ENCODE measurements at regions not wholly inside any gene's neighbourhood (a gene's known extent, or its start where the extent isn't known, plus 50 kb on each side); places are given as distances from the start of the nearest gene placed in this dataset.

DNA sequence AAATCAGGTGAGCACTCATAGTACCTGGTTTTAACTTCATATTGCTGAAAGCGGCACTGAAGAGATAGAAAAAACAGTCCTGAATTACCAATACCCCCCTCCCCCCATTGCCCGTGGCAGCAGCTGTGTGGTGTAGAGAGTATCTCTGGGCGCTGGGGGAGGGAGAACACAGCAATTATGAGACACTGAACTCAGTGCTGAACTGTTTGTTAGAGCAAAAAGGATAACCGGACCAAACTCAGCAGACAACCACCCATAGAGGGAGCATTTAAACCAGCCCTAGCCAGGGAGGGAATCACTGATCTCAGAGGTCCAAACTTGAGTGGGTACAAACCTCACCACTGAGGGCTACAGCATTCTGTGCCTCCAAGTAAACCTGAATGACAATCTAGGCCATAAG lies 457.4 kb upstream of the TEX13C start:
- no peak for DNase-seq

DNA sequence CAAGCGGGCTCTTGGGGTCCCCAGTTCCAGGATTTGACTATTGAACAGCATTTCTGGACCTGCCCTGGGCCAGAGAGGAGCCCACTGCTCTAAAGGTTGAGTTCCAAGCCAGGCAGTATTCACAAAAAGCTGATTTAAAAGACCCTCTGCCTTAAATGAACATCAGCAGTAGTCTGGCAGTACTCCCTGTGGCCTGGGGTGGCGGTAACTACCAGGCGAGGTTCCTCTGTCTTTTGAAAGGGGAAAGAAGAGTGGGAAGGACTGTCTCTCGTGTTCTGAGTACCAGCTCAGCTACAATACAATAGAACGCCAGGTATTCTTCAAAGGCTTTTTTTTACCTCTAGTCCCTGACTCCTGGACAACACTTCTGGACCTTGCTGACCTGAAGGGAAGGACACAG lies 456.4 kb upstream of the TEX13C start:
- no peak for DNase-seq

DNA sequence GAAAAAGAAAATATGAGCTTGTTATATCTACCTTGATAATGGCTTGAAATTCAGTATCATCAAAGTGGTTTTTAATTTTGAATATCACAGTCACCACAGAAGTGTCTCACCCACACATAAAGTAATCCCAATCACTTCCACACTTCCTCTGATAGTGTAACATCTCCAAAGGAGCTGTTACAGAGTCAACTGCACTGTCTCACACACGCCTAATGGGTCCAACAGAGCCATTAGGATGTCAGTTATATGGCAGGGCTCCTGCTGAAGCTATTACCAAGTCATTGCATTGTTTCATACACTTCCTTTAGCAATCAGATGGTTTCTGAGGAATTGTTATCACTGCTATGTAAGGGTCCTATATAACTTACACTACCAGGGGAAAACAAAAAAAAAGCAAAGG lies 432.1 kb upstream of the TEX13C start:
- DNase-seq, result no peak

DNA sequence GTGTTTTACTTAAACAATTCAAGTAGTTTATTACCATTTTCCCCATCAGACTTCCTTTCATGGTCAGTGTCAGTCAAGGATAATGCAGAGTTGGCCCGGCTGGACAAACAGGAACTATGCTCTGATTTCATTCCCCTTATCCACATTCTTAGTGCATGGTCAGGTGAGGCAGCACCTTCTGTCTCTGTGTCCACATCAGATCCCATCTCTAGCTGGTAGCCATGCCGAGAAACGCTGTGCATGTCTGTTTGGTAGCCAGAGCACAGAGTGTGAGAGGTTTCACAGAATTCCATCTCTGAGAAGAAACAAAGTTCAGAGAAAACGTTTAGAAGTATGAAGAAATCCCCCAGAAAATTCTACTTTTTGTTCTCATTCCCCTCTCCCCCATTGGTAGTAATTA lies 423.7 kb upstream of the TEX13C start:
- no peak for DNase-seq

DNA sequence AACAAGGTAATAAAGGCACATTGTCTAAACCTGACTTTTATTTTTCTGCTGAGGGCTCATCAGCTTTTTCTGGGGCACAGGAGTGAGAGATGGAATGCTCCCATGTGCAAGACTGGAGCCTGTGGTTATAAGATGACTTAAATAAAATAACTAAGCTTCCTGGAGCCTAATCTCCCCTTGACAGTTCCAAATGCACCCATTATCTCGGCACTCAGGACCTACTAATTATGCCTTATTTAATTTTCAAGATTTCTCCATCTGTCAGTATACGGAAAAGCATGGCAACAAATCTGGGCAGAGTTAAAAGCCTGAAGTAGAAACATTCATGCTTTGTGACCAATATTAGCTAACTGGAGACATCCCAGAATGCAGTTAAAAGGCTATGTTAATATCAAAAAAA lies 416.7 kb upstream of the TEX13C start:
- no peak for DNase-seq

DNA sequence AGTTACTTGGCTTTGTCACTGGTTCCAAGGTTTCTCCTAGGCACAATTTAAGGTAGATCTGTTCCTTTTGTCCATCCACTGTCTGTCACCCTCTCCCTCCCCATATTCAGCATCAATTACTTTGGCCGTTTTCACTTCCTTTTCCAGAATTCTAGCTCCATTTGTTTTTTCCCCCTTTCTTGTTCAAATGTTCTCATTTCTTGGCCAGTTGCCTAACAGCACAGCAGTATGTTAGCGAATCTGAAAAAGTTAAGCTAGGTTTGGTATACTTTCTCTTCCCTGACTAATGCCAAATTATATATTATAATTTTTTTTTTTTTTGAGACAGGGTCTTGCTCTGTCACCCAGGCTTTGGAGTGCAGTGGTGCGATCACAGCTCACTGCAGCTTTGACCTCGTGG lies 409.1 kb upstream of the TEX13C start:
- no peak for DNase-seq

DNA sequence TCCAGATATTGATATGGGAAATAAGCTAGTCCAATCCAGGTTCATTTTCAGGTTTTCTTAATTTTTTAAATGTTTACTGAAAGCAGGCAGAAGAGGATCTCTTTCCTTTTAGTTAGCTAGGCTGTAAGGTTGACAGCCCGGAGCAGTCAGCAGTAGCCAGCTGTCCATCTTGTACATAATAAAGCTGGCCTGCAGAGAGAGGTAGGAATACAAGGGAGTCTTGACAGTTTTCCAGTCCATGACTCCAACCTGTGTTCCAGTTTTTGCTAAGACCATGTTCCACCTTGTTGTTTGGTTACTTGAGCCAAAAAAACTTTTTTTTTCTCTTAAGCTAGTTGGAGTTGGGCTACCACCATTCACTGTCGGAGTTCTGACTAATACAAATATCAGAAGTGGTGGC lies 402.7 kb upstream of the TEX13C start:
- peak in 1 of 2 experiments; percentile 11 for DNase-seq

DNA sequence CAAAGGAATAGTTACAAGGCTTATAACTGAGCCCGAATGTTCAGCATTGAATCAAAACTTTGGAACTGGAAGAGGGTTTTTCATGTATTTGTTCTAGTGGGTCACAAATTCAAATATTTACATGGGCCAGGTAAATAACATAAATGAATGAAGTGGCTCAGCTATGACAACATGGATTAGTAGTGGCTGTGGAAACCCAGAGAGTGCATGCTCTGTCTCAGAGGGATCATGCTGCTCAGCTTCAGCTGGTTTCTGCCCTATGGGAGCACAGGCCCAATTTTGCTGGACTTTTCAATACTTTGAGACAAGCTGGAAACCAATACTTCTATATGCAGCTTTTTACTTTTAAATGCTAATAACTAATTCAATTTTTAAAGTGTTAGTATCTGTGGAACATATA lies 394.0 kb upstream of the TEX13C start:
- no peak for DNase-seq

DNA sequence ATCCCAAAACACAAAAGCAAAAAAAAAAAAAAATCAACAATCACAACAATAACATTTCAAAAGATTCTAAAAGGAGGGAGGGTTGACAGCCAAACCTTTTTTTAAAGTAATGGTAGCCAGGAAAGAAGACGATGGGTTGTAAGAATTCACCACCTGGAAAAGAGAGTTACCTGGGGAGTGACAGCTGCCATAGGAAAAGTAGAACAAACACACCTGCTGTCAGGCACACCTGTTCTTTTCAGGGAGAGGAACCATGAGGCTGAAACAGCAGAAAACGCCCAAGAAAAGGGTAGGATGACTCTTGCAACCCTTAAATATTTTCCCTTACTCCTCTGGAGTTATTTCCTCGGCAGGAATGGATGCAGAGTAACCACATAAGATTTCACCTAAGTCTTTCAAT lies 388.4 kb upstream of the TEX13C start:
- DNase-seq, result peak in 1 of 2 experiments; percentile 46

DNA sequence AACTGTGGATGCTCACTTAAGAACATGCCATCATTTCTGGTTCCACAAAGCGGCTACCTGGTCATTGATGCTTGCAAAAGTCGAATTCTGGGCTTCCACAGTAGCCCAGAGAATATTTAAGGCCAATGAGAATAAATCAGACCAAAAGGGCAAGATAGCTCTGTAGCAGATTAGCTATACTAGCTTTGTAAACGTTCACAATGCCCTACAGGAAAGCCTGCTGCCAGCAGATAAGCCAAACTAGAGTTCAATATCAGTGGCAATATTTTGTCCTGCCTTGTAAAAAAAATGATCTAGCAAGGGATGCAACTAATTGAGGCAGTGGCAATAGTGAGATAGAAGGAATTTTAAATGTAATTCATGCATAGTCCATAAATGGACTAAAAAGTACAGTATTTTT lies 387.7 kb upstream of the TEX13C start:
- no peak for DNase-seq

DNA sequence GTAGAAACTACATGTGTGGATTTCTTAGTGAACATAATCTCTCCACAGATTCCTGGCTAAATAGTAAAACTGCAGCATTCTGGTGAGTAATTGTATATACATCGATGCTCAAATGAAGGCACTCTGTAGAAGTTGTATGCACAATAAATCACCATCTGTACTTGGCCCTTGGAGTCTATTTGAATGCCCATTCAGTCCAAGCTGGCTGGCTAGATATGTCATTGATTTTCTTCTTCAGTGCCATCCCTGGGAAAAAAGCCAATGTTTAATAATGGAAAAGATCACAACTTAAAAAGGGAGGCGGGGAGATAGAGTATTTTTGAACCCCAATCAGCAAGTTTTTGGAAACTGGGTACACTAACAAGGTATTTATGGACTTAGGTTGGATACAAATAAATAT lies 381.0 kb upstream of the TEX13C start:
- DNase-seq, result no peak

DNA sequence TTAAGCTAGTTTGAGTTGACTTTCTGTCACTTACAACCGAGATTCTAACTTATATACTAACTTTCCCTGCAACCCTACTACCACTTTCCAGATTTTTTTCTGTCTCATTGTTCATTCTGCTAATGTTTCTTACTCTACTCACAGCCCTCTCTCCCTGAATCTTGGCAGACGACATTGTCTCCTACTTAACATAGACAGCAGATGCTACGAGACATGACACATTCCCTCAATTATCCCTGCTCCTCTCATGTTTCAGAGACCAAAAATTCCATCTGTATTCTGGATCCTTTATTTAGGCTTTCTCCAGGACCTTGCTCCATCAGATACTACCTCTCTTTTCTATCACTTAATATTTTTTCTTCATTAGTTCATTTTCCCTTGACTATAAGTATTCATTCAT lies 379.1 kb upstream of the TEX13C start:
- peak; percentile 1 to 40 for DNase-seq

DNA sequence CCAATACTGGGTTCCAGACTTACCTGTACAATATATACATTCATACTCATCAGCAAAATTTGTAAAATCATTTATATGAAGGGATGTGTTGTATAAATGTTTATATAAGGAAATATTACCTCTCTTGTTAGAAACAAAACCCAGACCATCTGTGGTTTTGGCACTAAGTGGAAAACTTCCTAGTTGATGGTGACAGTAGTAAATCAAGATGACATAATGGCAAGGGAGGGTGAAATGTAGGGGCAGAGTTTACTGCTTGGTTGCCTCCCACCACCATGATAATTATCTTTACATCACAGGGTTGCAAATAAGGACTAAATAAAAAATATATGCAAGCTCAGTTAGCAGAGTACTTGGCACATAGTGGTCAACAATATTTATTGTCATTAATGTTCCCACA lies 365.3 kb upstream of the TEX13C start:
- DNase-seq, result no peak

DNA sequence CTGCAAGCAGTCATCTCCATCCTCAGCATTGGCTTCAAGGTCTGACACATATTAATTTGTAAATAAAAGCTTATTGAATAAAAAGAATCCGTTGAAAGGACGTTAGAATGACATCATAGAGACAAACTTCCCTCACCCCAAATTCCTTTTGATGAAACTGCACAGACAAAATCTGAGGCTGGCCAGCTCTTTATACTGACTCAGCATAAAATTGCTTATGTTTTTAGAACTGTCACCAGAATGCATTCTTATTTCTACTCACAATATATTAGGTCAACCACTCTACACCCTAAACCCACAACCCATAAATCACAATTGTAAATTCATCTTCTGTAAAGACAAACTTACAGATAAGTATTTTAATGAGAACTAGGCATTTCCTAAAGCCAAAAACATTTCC lies 359.2 kb upstream of the TEX13C start:
- no peak for DNase-seq

DNA sequence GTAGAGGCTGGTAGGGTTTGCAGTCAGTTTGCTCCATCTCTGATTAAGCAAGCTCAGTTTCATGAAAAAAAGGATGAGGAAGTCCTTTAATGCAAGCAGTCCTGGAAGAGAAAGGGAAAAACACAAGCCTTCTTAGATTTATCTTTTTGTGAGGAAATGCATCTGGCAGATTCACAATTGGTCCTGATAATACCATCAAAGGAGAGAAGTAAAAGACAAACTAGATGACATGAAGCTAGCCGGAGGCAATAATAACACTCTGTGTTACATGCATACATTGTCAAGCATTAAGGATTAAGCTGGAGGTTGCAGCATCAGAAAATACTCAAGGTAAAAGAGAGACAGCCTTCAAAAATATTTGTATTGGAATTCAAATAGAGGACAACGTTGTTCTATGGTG lies 356.0 kb upstream of the TEX13C start, which contains the start of gene TENM1:
TENM1 (minus strand) TSS at position 101 of the 400 bp plus-strand sequence.
- DNase-seq, result no peak

DNA sequence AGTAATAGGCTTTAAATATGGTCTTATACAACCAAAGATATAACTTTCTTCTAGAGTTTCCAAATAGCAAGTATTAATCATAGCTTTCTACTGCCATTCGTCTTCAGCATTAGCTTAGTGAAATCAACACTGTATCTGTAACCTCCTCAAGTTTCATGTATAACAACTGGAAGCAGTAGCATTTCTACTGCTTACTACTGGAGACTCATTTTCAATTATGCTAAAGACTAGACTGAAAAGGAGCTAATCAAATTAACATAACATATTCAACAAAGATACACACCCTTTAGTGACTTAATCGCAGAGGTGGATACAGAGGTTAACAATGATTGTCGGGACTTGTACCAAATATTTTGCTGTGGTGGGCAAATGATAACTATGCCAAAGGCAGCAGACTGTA lies 344.2 kb upstream of the TEX13C start:
- no peak for DNase-seq

DNA sequence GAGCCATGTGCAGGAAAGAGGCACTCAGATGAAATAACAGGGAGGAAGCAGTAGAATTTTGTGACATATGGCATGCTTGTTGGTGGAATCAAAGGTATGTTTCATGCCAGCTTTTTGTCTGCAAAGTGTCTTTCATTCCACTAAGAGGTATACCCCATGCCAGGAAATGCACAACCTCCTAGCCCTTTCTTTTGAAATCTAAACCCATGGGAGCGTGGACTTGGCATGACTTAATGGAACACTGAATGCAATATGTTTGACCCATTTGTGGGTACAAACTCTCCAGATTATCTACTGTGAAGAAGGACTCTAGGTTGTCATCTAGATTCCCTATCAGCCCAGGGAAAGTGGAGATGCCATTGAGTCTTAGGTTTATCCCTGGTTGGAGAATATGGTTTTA lies 338.3 kb upstream of the TEX13C start:
- DNase-seq, result peak; percentile 40 to 85

DNA sequence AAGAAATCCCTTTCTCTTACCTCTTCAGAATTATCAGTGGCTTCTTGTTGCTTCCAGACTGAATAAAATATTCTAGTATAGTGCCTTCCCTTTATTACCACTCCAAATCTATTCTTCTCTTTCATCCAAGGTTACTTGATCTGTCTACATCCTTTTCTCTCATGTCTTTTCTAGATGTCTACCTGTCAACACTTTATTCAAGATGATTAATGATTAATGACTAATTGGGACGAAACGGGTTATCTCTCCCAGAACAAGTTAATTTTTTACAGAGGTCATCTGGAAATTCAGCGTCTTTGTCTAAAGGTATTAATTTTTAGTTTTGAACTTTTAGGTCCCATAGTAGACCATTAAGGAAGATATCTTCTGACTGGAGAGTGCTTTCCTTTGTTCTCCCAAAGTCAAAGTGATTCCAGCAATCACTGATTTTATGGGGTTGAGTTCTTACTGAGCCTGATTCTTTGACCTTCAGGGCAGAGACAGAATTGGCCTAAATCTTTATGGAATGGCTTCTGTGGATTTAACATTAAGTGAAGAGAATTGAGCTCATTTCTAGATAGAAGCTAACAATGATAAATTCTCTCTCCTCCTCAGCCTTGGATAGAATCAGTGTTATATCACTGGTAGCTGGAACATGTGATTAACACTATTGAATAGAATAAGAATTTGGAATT lies 335.4 kb upstream of the TEX13C start:
- no peak for DNase-seq

DNA sequence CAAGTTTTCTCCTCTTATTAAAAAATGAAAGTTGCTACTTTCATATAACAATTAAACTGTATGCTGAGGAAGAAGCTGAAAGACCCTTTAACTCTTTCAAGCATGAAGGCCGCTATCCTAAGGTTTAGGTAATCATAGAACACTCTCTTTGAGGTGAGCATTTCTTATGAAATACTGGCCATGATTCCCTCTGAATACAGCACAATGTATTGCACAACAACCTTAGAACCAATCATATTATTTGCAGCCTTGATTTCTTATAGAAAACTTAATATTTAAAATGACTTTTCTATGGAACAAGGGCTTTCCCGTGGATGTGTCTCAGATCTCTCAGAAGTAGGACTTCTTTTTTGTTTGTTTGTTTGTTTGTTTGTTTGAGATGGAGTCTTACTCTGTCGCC lies 333.4 kb upstream of the TEX13C start:
- DNase-seq, result no peak

DNA sequence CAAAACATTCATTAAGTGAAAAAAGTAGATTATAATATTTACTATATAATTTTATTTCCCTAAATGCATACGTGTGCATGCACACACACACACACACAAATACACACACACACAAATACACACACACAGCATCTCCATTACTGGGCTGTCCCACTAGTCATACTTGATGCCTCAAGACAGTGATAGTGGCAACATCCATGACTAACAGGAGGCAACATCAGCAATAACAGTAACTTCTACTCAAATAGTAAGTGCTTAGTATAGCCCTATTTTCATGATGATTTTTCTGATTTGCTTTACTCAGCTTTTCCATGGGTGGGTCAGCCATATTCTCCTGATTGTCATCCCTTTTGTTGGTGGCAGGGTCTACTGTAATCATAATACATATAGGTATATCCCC lies 325.9 kb upstream of the TEX13C start:
- DNase-seq, result no peak

DNA sequence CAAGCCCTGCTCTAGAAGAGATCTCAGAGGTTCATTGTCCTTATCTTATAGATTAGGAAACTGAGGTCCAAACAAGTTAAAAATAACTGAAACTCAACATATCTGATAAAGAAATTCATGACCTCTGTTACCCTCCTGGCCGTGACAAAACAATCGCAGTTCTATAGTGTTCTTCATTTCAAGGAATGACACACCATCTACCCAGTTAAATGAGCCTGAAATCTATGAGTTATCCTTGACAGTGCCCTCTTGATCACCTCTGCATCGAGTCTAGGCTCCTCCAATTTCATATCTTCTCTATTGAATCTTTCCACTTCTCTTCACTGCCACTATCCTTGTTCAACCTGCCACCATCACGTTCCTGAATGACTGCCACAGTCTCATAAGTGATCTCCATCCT lies 325.3 kb upstream of the TEX13C start:
- no peak for DNase-seq

DNA sequence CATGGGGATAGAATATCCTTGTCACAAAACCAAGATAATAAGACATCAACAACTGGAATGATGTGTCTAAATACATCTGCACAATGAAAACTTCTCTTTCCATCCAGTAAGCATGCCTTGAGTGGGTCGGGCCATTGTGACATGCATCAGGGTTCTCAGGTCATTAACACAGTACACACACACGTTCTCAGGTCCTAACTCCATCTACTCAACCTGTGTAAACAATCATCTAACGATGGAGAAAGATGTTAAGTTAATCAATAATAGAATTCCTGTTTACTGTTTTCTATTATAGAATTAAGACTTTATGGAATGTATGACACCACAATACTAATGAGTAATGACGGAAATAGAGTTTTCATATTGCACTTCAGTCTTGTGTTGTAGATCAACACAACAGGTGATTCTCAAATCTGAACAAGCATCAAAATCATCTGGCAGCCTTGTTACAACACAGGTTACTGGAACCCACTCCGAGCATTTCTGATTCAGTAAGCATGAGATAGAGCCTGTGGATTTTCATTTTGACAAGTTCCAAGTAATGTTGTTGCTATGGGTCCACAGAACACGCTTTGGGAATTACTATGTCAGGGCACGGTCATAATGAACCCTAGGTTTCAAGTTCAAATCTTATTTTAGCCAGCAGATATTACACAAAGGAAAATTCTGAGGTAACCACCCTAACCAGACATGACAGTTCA lies 315.8 kb upstream of the TEX13C start:
- no peak for DNase-seq

DNA sequence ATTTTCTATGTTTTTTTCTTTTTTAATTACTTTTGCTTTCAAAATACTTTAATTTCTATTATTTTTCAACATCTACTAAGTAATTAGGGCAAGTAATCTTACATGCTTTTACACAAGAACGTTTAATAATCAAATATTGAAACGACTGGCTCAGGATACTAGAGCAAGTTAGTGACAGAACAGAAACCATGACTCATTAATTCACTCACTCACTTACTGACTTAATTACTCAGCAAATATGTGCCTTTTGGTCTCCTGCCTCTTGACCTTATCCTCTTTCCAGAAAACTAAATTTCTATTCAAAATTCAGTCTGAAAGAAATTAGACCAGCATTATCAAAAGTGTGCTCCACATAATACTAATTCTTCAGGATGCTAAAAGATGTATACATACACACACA lies 314.9 kb upstream of the TEX13C start:
- DNase-seq, result no peak

DNA sequence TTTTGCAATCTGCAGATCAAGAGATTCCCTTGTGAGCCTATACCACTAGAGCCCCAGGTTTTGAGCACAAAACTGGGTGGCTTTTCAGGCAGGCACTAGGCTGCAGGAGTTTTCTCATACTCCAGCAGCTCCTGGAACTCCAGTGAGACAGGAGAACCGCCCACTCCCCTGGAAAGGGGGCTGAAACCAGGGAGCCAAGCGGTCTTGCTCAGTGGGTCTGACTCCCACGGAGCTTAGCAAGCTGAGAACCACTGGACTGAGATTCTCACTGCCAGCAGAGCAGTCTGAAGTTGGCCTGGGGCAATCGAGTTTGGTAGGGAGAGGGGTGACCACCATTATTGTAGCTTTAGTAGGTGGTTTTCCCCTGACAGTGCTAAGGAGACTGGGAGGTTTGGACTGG lies 313.8 kb upstream of the TEX13C start:
- DNase-seq, result no peak

DNA sequence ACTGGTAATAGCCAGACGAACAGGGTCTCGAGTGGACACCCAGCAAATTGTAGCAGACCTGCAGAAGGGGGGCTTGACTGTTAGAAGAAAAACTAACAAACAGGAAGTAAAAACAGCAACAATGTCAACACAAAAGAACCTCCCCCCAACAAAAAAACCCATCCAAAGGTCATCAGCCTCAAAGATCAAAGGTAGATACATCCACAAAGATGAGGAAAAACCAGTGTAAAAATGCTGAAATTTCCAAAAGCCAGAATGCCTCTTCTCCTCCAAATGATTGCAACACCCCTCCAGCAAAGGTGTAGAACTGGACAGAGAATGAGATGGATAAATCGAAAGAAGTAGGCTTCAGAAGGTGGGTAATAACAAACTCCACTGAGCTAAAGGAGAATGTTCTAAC lies 313.0 kb upstream of the TEX13C start:
- no peak for DNase-seq
